GM12874 (cell line): ENCODE measurements at regions not wholly inside any gene's neighbourhood (a gene's known extent, or its start where the extent isn't known, plus 50 kb on each side); places are given as distances from the start of the nearest gene placed in this dataset.

Experiments used
- CTCF ChIP-seq: IDR thresholded peaks from 2 replicates; pipeline ENCODE4 v1.5.1; 2011; ENCODE audit warnings: low read depth, mild to moderate bottlenecking, control low read depth, low read length, moderate library complexity; ENCODE audit not compliant: insufficient read depth

GRCh38 chr13:78940455-78941130 lies 281.6 kb upstream of the OBI1 start:
- TF ChIP-seq CTCF = no peak

GRCh38 chr13:78934336-78934735 lies 275.4 kb upstream of the OBI1 start:
- TF ChIP-seq CTCF = no peak

GRCh38 chr13:78915015-78915414 lies 256.1 kb upstream of the OBI1 start:
- no peak for TF ChIP-seq CTCF

GRCh38 chr13:78913656-78914055 lies 254.7 kb upstream of the OBI1 start:
- no peak for TF ChIP-seq CTCF

GRCh38 chr13:78910147-78910546 lies 251.2 kb upstream of the OBI1 start:
- TF ChIP-seq CTCF = no peak

GRCh38 chr13:78909276-78909675 lies 250.3 kb upstream of the OBI1 start:
- no peak for TF ChIP-seq CTCF

- no peak for TF ChIP-seq CTCF
These were observed 248.1 kb upstream of the OBI1 start for GRCh38 chr13:78907006-78907405.
